T-cell (primary cell): ENCODE measurements at regions not wholly inside any gene's neighbourhood (a gene's known extent, or its start where the extent isn't known, plus 50 kb on each side); places are given as distances from the start of the nearest gene placed in this dataset.

Experiments
- ATAC-seq, 4 experiments: fragments of 200-7000 bp in 3 of 4; fragments of 150-1000 bp in 1 of 4; cut with Tn5 transposase; replicated peaks in 1 of 4; 1 replicate in 3 of 4; 2 replicates in 1 of 4; pipeline ENCODE4 v1.10.0; 2021; ENCODE audit warnings: moderate library complexity in 3 of 4, mild to moderate bottlenecking in 2 of 4, moderate number of reproducible peaks in 1 of 4
- CTCF ChIA-PET, 2 donors: fragments of 300-600 bp; sonication (Branson Sonifier 250); formaldehyde crosslinking; loops; one replicate each; lab custom pipeline; 2022; ENCODE audit warnings: antibody characterized with exemption in 2 of 2; lab: Charles Lee
- POLR2A ChIA-PET, 2 donors: fragments of 300-600 bp; sonication (Branson Sonifier 250); formaldehyde crosslinking; loops; one replicate each; lab custom pipeline; 2022; ENCODE audit warnings: antibody characterized with exemption in 2 of 2; lab: Charles Lee
- DNase-seq, 35 experiments: peaks; one replicate each; pipeline versions ENCODE4 v3.0.0 to v3.0.0-alpha.2; 2013 to 2023
- H3K27ac ChIP-seq: one replicate; pipeline ENCODE4 v1.5.1; 2013; ENCODE audit warnings: low read length
- H3K27me3 ChIP-seq, 2 experiments: replicated peaks in 1 of 2; 1 replicate in 1 of 2; 2 replicates in 1 of 2; pipeline versions ENCODE4 v1.6.1 to v1.7.0; 2013; ENCODE audit warnings: low read length in 1 of 2, mixed read lengths in 1 of 2; ENCODE audit not compliant: control insufficient read depth in 2 of 2, insufficient read depth in 2 of 2; ENCODE audit errors: extremely low read depth in 1 of 2
- H3K36me3 ChIP-seq, 2 donors: 1 replicate in 1 of 2; 2 replicates in 1 of 2; pipeline versions ENCODE4 v1.6.1 to v1.7.0; 2013; ENCODE audit warnings: low read length in 1 of 2; ENCODE audit not compliant: control insufficient read depth in 2 of 2, insufficient read depth in 1 of 2; ENCODE audit errors: extremely low read depth in 1 of 2
- H3K4me1 ChIP-seq, 2 experiments: 1 replicate in 1 of 2; 2 replicates in 1 of 2; pipeline versions ENCODE4 v1.6.1 to v1.7.0; 2013; ENCODE audit warnings: low read length in 2 of 2, mixed read lengths in 1 of 2; ENCODE audit not compliant: insufficient read depth in 2 of 2, control insufficient read depth in 1 of 2; ENCODE audit errors: extremely low read depth in 1 of 2
- H3K4me3 ChIP-seq, 2 donors: 1 replicate in 1 of 2; 2 replicates in 1 of 2; pipeline versions ENCODE4 v1.5.1 to v1.7.0; 2013; ENCODE audit warnings: mild to moderate bottlenecking in 2 of 2, low read length in 1 of 2, moderate library complexity in 1 of 2; ENCODE audit not compliant: control insufficient read depth in 1 of 2; ENCODE audit errors: extremely low read depth in 1 of 2
- H3K9me3 ChIP-seq: 2 replicates; pipeline ENCODE4 v1.7.0; 2013
- H3K27ac Mint-ChIP-seq, 2 donors: one replicate each; pipeline ENCODE4 v1.8.0; 2020 to 2021; ENCODE audit warnings: mild to moderate bottlenecking in 2 of 2, mixed read lengths in 2 of 2
- H3K27me3 Mint-ChIP-seq, 2 donors: one replicate each; pipeline ENCODE4 v1.8.0; 2021 to 2022; ENCODE audit warnings: mixed read lengths in 2 of 2
- H3K36me3 Mint-ChIP-seq: one replicate; pipeline ENCODE4 v1.8.0; 2021; ENCODE audit warnings: mixed read lengths
- H3K4me1 Mint-ChIP-seq, 3 donors: one replicate each; pipeline ENCODE4 v1.8.0; 2020 to 2022; ENCODE audit warnings: mixed read lengths in 3 of 3, mild to moderate bottlenecking in 1 of 3
- H3K4me3 Mint-ChIP-seq, 3 donors: one replicate each; pipeline ENCODE4 v1.8.0; 2020 to 2022; ENCODE audit warnings: mild to moderate bottlenecking in 3 of 3, mixed read lengths in 3 of 3, moderate library complexity in 3 of 3
- H3K9me3 Mint-ChIP-seq, 3 donors: one replicate each; pipeline ENCODE4 v1.8.0; 2020 to 2022; ENCODE audit warnings: mixed read lengths in 3 of 3
- WGBS: methylation state at CpG from one replicate; pipeline ENCODE4 v1.1.5; 2013; ENCODE audit warnings: missing lambda C conversion rate; ENCODE audit not compliant: insufficient coverage; 5-methylcytosine and 5-hydroxymethylcytosine counted together

GRCh38 chr15:95639208-95639607, 691.3 kb upstream of the NR2F2 start:
- no peaks in the 10 kb centered on the region for H3K27me3 ChIP-seq
- no peaks in the 10 kb centered on the region for H3K36me3 ChIP-seq
- ATAC-seq: no peak
- Mint-ChIP-seq H3K27me3 (peaks cover 0 to 3% of the 10 kb centered on the region in 2 donors), H3K4me3 (no peak overlapping the region), H3K4me1 (no peaks in the 10 kb centered on the region), H3K36me3 (no peaks in the 10 kb centered on the region), H3K9me3 (no peaks in the 10 kb centered on the region), H3K27ac (no peak overlapping the region)
- no peak overlapping the region for H3K4me3 ChIP-seq
- no CpG with 5 or more reads among the region's 4 CpGs for WGBS
- no peak overlapping the region for H3K27ac ChIP-seq
- no peak for DNase-seq
- ChIA-PET POLR2A (no interaction called here), CTCF (no interaction called here)
- H3K9me3 ChIP-seq: no peaks in the 10 kb centered on the region
- H3K4me1 ChIP-seq: no peaks in the 10 kb centered on the region

GRCh38 chr15:95644100-95644875, 686.2 kb upstream of the NR2F2 start:
- Mint-ChIP-seq H3K4me3 (no peak overlapping the region), H3K4me1 (no peaks in the 10 kb centered on the region), H3K36me3 (no peaks in the 10 kb centered on the region), H3K27me3 (peaks cover 3 to 5% of the 10 kb centered on the region in 2 donors), H3K9me3 (no peaks in the 10 kb centered on the region), H3K27ac (no peak overlapping the region)
- Histone ChIP-seq H3K9me3 (no peaks in the 10 kb centered on the region), H3K4me1 (no peaks in the 10 kb centered on the region), H3K36me3 (no peaks in the 10 kb centered on the region), H3K4me3 (no peak overlapping the region), H3K27me3 (no peaks in the 10 kb centered on the region), H3K27ac (no peak overlapping the region)
- ChIA-PET CTCF (no interaction called here), POLR2A (no interaction called here)
- 63% methylated on average over 1 of the region's 5 CpGs for WGBS
- no peak for DNase-seq
- ATAC-seq: no peak

- no peak overlapping the region for H3K27ac ChIP-seq
- Mint-ChIP-seq H3K27me3 (peaks cover 3 to 5% of the 10 kb centered on the region in 2 donors), H3K27ac (no peak overlapping the region), H3K9me3 (no peaks in the 10 kb centered on the region), H3K4me1 (no peaks in the 10 kb centered on the region), H3K36me3 (no peaks in the 10 kb centered on the region), H3K4me3 (no peak overlapping the region)
- no peaks in the 10 kb centered on the region for H3K9me3 ChIP-seq
- POLR2A ChIA-PET: no interaction called here
- CTCF ChIA-PET: no interaction called here
- DNase-seq: no peak
- no peak overlapping the region for H3K4me3 ChIP-seq
- ATAC-seq: no peak
- H3K4me1 ChIP-seq: no peaks in the 10 kb centered on the region
- H3K27me3 ChIP-seq: no peaks in the 10 kb centered on the region
- WGBS: 49% methylated on average over 2 of the region's 4 CpGs
- H3K36me3 ChIP-seq: no peaks in the 10 kb centered on the region
These were observed 684.6 kb upstream of the NR2F2 start for GRCh38 chr15:95645791-95646338.

GRCh38 chr15:95646484-95647273, 683.8 kb upstream of the NR2F2 start:
- no peak overlapping the region for H3K27ac Mint-ChIP-seq
- no peaks in the 10 kb centered on the region for H3K27me3 ChIP-seq
- no CpG with 5 or more reads among the region's 8 CpGs for WGBS
- H3K4me3 ChIP-seq: no peak overlapping the region
- no peak overlapping the region for H3K4me3 Mint-ChIP-seq
- ChIA-PET CTCF (no interaction called here), POLR2A (no interaction called here)
- H3K27ac ChIP-seq: no peak overlapping the region
- H3K4me1 ChIP-seq: no peaks in the 10 kb centered on the region
- H3K36me3 Mint-ChIP-seq: no peaks in the 10 kb centered on the region
- no peaks in the 10 kb centered on the region for H3K4me1 Mint-ChIP-seq
- no peaks in the 10 kb centered on the region for H3K36me3 ChIP-seq
- no peaks in the 10 kb centered on the region for H3K9me3 Mint-ChIP-seq
- H3K27me3 Mint-ChIP-seq: peaks cover 0 to 5% of the 10 kb centered on the region in 2 donors
- no peaks in the 10 kb centered on the region for H3K9me3 ChIP-seq
- ATAC-seq (no peak), DNase-seq (no peak)

- no peaks in the 10 kb centered on the region for H3K36me3 ChIP-seq
- H3K9me3 ChIP-seq: no peaks in the 10 kb centered on the region
- no peak for ATAC-seq
- WGBS: 67% methylated on average over 1 of the region's 10 CpGs
- no peaks in the 10 kb centered on the region for H3K4me1 ChIP-seq
- no peaks in the 10 kb centered on the region for H3K27me3 ChIP-seq
- peaks cover 4 to 5% of the 10 kb centered on the region in 2 donors for H3K27me3 Mint-ChIP-seq
- H3K27ac ChIP-seq: no peak overlapping the region
- no peak overlapping the region for H3K4me3 ChIP-seq
- H3K9me3 Mint-ChIP-seq: no peaks in the 10 kb centered on the region
- no peaks in the 10 kb centered on the region for H3K36me3 Mint-ChIP-seq
- ChIA-PET POLR2A (no interaction called here), CTCF (no interaction called here)
- no peak for DNase-seq
- H3K4me3 Mint-ChIP-seq: no peak overlapping the region
- no peaks in the 10 kb centered on the region for H3K4me1 Mint-ChIP-seq
- H3K27ac Mint-ChIP-seq: no peak overlapping the region
These were observed 682.8 kb upstream of the NR2F2 start for GRCh38 chr15:95647531-95648277.

GRCh38 chr15:95653361-95653805, 677.1 kb upstream of the NR2F2 start:
- Mint-ChIP-seq H3K27me3 (peaks cover 1 to 13% of the 10 kb centered on the region in 2 donors), H3K27ac (no peak overlapping the region), H3K4me1 (no peaks in the 10 kb centered on the region), H3K4me3 (no peak overlapping the region), H3K36me3 (no peaks in the 10 kb centered on the region), H3K9me3 (no peaks in the 10 kb centered on the region)
- Histone ChIP-seq H3K9me3 (no peaks in the 10 kb centered on the region), H3K27me3 (no peaks in the 10 kb centered on the region), H3K27ac (no peak overlapping the region), H3K4me1 (no peaks in the 10 kb centered on the region), H3K36me3 (no peaks in the 10 kb centered on the region), H3K4me3 (no peak overlapping the region)
- WGBS: 70% methylated on average over 2 of the region's 8 CpGs
- ChIA-PET CTCF (no interaction called here), POLR2A (no interaction called here)
- no peak for ATAC-seq
- DNase-seq: no peak
